HepG2 (cell line): ENCODE measurements at regions not wholly inside any gene's neighbourhood (a gene's known extent, or its start where the extent isn't known, plus 50 kb on each side); places are given as distances from the start of the nearest gene placed in this dataset.

Experiments used
- ATAC-seq: fragments of 200-7000 bp; cut with Tn5 transposase; 3 replicates; pipeline ENCODE4 v1.9.1; 2020; ENCODE audit warnings: mild to moderate bottlenecking, moderate library complexity
- BruUV-seq: library from RNA; stranded (reverse); fragments of 400-500 nt; replicated peaks from 2 replicates; lab custom pipeline; 2021; lab: Mats Ljungman, UMichigan
- CTCF ChIA-PET: fragments of 300-600 bp; formaldehyde crosslinking; extraction: SDS; loops from one replicate; lab custom pipeline; 2021; ENCODE audit warnings: low total read pairs, inconsistent platforms, low intra/inter-chr PET ratio; lab: Yijun Ruan, JAX
- POLR2A ChIA-PET: fragments of 350-600 bp; sonication (Branson Sonifier 250); formaldehyde crosslinking; loops from one replicate; lab custom pipeline; 2020; ENCODE audit warnings: antibody characterized with exemption, inconsistent platforms; lab: Yijun Ruan, JAX
- DNase-seq: peaks from one replicate; pipeline ENCODE4 v3.0.0-alpha.2; 2015; ENCODE audit warnings: low spot score
- FAIRE-seq: peaks from 3 replicates; lab custom pipeline; 2011; peaks lifted over from hg19 to GRCh38; lab: Jason Lieb, UNC
- H2AFZ ChIP-seq: one replicate; pipeline ENCODE4 v1.6.1; 2011; ENCODE audit warnings: low read length, inconsistent platforms
- H3K27ac ChIP-seq: fragments of 300-600 bp; 3 replicates; pipeline ENCODE4 v1.8.0; 2011; ENCODE audit warnings: mixed run types, mild to moderate bottlenecking, mixed read lengths, low read length, inconsistent platforms; ENCODE audit not compliant: insufficient read depth; ENCODE audit errors: extremely low read length
- H3K27me3 ChIP-seq, 2 experiments: fragments of 200-600 bp in 1 of 2; 2 replicates in 1 of 2; 3 replicates in 1 of 2; pipeline versions ENCODE4 v1.6.0 to v1.8.0; 2011; ENCODE audit warnings: low read length in 2 of 2, mild to moderate bottlenecking in 2 of 2, moderate library complexity in 2 of 2, inconsistent platforms in 1 of 2; ENCODE audit not compliant: insufficient read depth in 2 of 2, control insufficient read depth in 1 of 2
- H3K36me3 ChIP-seq, 2 experiments: fragments of 200-600 bp in 1 of 2; replicated peaks in 1 of 2; 2 replicates in 1 of 2; 3 replicates in 1 of 2; pipeline versions ENCODE4 v1.5.1 to v1.8.0; 2011; ENCODE audit warnings: low read length in 2 of 2, inconsistent platforms in 1 of 2; ENCODE audit not compliant: insufficient read depth in 2 of 2, control insufficient read depth in 1 of 2
- H3K4me1 ChIP-seq: 2 replicates; pipeline ENCODE4 v1.5.1; 2012; ENCODE audit warnings: low read length, inconsistent platforms; ENCODE audit not compliant: insufficient read depth
- H3K4me2 ChIP-seq: 2 replicates; pipeline ENCODE4 v1.6.0; 2011; ENCODE audit warnings: low read depth, low read length, inconsistent platforms
- H3K4me3 ChIP-seq, 3 experiments: fragments of 200-600 bp in 1 of 3; sonication (generic), shearing (Covaris generic) in 1 of 3; replicated peaks in 1 of 3; 2 replicates each; pipeline ENCODE4 v1.5.1; 2011 to 2016; ENCODE audit warnings: low read length in 3 of 3, inconsistent platforms in 2 of 3, low read depth in 2 of 3, mild to moderate bottlenecking in 2 of 3, control low read depth in 1 of 3, mixed read lengths in 1 of 3; ENCODE audit not compliant: insufficient read depth in 1 of 3
- H3K79me2 ChIP-seq: one replicate; pipeline ENCODE4 v1.6.1; 2011; ENCODE audit warnings: low read length, inconsistent platforms; ENCODE audit not compliant: insufficient read depth
- H3K9ac ChIP-seq: 2 replicates; pipeline ENCODE4 v1.6.0; 2011; ENCODE audit warnings: mild to moderate bottlenecking, low read depth, low read length, inconsistent platforms; ENCODE audit not compliant: insufficient read depth
- H3K9me3 ChIP-seq: 2 replicates; pipeline ENCODE4 v1.5.1; 2012; ENCODE audit warnings: mild to moderate bottlenecking, low read length
- H4K20me1 ChIP-seq: 2 replicates; pipeline ENCODE4 v1.6.0; 2011; ENCODE audit warnings: inconsistent platforms, mild to moderate bottlenecking, low read length, moderate library complexity; ENCODE audit not compliant: insufficient read depth
- CHD2 ChIP-seq: IDR thresholded peaks from 2 replicates; pipeline ENCODE4 v1.6.1; 2011; ENCODE audit warnings: low read depth, low read length, improper control_type of control experiment
- E2F5 ChIP-seq: sonication (generic); formaldehyde crosslinking; conservative IDR thresholded peaks from 2 replicates; pipeline ENCODE4 v1.4.0; 2020; ENCODE audit warnings: missing genetic modification reagents
- ERF ChIP-seq: IDR thresholded peaks from 2 replicates; pipeline ENCODE4 v1.6.1; 2018; ENCODE audit warnings: missing biosample characterization, missing genetic modification reagents
- HIC2 ChIP-seq: sonication (generic); formaldehyde crosslinking; IDR thresholded peaks from 2 replicates; pipeline ENCODE4 v1.9.0; 2022; ENCODE audit warnings: low read depth, missing genetic modification reagents
- HOXA5 ChIP-seq: sonication (generic); formaldehyde crosslinking; IDR thresholded peaks from 2 replicates; pipeline ENCODE4 v1.4.0; 2020; ENCODE audit warnings: missing genetic modification reagents
- MAFG ChIP-seq: sonication (generic); formaldehyde crosslinking; IDR thresholded peaks from 2 replicates; pipeline ENCODE4 v1.5.1; 2020; ENCODE audit warnings: mild to moderate bottlenecking, missing genetic modification reagents
- RBM22 ChIP-seq: fragments of 200-400 bp; formaldehyde crosslinking; optimal IDR thresholded peaks from 2 replicates; pipeline ENCODE3; 2017; ENCODE audit warnings: mild to moderate bottlenecking, low read length, moderate library complexity
- UBTF ChIP-seq: sonication (generic); formaldehyde crosslinking; IDR thresholded peaks from 2 replicates; pipeline ENCODE4 v1.4.0; 2020; ENCODE audit warnings: mild to moderate bottlenecking, missing genetic modification reagents
- ZKSCAN5 ChIP-seq: sonication (generic); formaldehyde crosslinking; IDR thresholded peaks from 2 replicates; pipeline ENCODE4 v1.5.1; 2020; ENCODE audit warnings: mild to moderate bottlenecking, missing genetic modification reagents
- ZNF260 ChIP-seq: sonication (generic); formaldehyde crosslinking; IDR thresholded peaks from 2 replicates; pipeline ENCODE4 v1.4.0; 2020; ENCODE audit warnings: missing genetic modification reagents, low read depth, mild to moderate bottlenecking, borderline replicate concordance
- ZNF335 ChIP-seq: sonication (generic); formaldehyde crosslinking; IDR thresholded peaks from 2 replicates; pipeline ENCODE4 v1.4.0; 2020; ENCODE audit warnings: missing genetic modification reagents
- ZNF430 ChIP-seq: sonication (generic); formaldehyde crosslinking; IDR thresholded peaks from 2 replicates; pipeline ENCODE4 v1.9.0; 2021; ENCODE audit warnings: mild to moderate bottlenecking, missing genetic modification reagents
- ZNF773 ChIP-seq: sonication (generic); formaldehyde crosslinking; IDR thresholded peaks from 2 replicates; pipeline ENCODE4 v1.4.0; 2020; ENCODE audit warnings: missing genetic modification reagents, borderline replicate concordance
- WGBS: methylation state at CpG from one replicate; pipeline ENCODE4 v1.1.6; 2017; ENCODE audit warnings: low lambda C conversion rate; 5-methylcytosine and 5-hydroxymethylcytosine counted together
- in situ Hi-C: cut with HindIII; loops from 2 replicates; pipeline ENCODE4 v1.10.0; 2017; ENCODE audit warnings: low pct_unique_long_range_greater_than_20kb; ENCODE audit not compliant: extremely low pct_ligation_motif_present
- intact Hi-C: fragments of 100-400 bp; cut with micrococcal nuclease; formaldehyde crosslinking; loops from one replicate; pipeline ENCODE4 v1.10.0; 2022; ENCODE audit not compliant: unreplicated experiment

GRCh38 chr11:57913715-57914704 is 109.7 kb upstream of the OR9Q1 start (continued):
- no peak for TF ChIP-seq HIC2 (CRISPR knock-in tag)
- no peak for TF ChIP-seq ZNF430
- no peak for TF ChIP-seq HOXA5 (CRISPR knock-in tag)
- TF ChIP-seq ERF (CRISPR knock-in tag): no peak
- TF ChIP-seq ZKSCAN5 (CRISPR knock-in tag): no peak

- Histone ChIP-seq H3K9me3 (no peaks in the 10 kb centered on the region), H3K4me2 (no peak overlapping the region), H4K20me1 (no peaks in the 10 kb centered on the region), H3K79me2 (no peaks in the 10 kb centered on the region), H3K4me3 (no peak overlapping the region), H3K4me1 (no peaks in the 10 kb centered on the region), H3K27ac (no peak overlapping the region), H2AFZ (no peak overlapping the region), H3K9ac (no peak overlapping the region), H3K36me3 (no peaks in the 10 kb centered on the region), H3K27me3 (peaks cover 5 to 19% of the 10 kb centered on the region in 2 experiments; a peak in 4 of 5 replicates)
- FAIRE-seq (no peak), ATAC-seq (no peak), DNase-seq (no peak)
- BruUV-seq: no TSS peak
- in situ Hi-C loops: no loop called here
- CTCF ChIA-PET: no interaction called here
- intact Hi-C loops: loop anchor here (10.0 kb wide), 2 partner anchors 63 to 117 kb away; partner anchors contain the start of gene OR6Q1
- POLR2A ChIA-PET: no interaction called here
- 24% methylated on average over 5 of the region's 5 CpGs for WGBS
- TF ChIP-seq RBM22 (no peak), E2F5 (no peak), MAFG (CRISPR knock-in tag) (no peak), ERF (CRISPR knock-in tag) (no peak), ZNF335 (CRISPR knock-in tag) (no peak), UBTF (no peak), ZNF773 (CRISPR knock-in tag) (no peak), CHD2 (no peak), ZNF260 (no peak)
Measured at GRCh38 chr11:57917632-57918031, 106.0 kb upstream of the OR9Q1 start.
